ENCODE measurements at regions not wholly inside any gene's neighbourhood (a gene's known extent, or its start where the extent isn't known, plus 50 kb on each side); places are given as distances from the start of the nearest gene placed in this dataset.

DNA sequence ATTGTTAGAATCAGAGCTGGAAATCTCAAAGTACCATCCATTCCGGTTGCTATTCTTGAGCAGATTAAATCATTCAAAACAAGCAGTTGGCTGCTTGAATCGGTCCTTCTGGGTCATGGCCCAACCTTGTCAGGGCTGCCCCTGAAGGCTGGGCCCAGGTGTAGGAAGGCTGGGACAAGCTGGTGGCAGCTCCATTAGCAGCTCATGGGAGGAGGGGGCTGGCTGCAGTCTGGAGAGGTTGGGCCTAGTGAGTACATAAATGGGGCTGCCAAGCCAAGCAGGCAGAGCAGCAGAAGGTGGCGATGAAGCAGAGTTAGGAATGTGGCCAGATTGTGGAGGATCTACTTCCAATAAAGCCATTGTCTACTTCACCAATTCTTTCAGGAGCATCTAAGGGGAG lies 81.4 kb downstream of the ADCYAP1 start:
- TF ChIP-seq FOXJ3 (CRISPR knock-in tag; IDR thresholded peaks at IDR 0.05): no peak
- no peak for TF ChIP-seq CTCF (IDR thresholded peaks at IDR 0.05)
- no peak for TF ChIP-seq GABPA (IDR thresholded peaks at IDR 0.05; ENCODE audit: low read depth)
- TF ChIP-seq MXI1 (IDR thresholded peaks at IDR 0.05; ENCODE audit: low read depth, low read length): no peak
- TF ChIP-seq EP300 (IDR thresholded peaks at IDR 0.05; ENCODE audit: borderline replicate concordance in 1 of 2, low read depth in 1 of 2, low read length in 1 of 2): no peak
- TF ChIP-seq, protein P1, sequence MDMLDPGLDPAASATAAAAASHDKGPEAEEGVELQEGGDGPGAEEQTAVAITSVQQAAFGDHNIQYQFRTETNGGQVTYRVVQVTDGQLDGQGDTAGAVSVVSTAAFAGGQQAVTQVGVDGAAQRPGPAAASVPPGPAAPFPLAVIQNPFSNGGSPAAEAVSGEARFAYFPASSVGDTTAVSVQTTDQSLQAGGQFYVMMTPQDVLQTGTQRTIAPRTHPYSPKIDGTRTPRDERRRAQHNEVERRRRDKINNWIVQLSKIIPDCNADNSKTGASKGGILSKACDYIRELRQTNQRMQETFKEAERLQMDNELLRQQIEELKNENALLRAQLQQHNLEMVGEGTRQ (IDR thresholded peaks at IDR 0.05; ENCODE audit: borderline replicate concordance, low read depth, low read length): no peak
- TF ChIP-seq YY1 (IDR thresholded peaks at IDR 0.05; ENCODE audit: low read depth): no peak
- TF ChIP-seq EZH2phosphoT487 (IDR thresholded peaks at IDR 0.05; ENCODE audit: borderline replicate concordance, low read depth): no peak
- TF ChIP-seq TEAD4 (IDR thresholded peaks at IDR 0.05; ENCODE audit: borderline replicate concordance, insufficient read depth): no peak
- no peak for TF ChIP-seq RFX5 (IDR thresholded peaks at IDR 0.05; ENCODE audit: low read length)
- no peak for TF ChIP-seq RXRA (IDR thresholded peaks at IDR 0.05; ENCODE audit: borderline replicate concordance, low read depth)

All from SK-N-SH (cell line).